GM23338 (cell line): ENCODE measurements at regions not wholly inside any gene's neighbourhood (a gene's known extent, or its start where the extent isn't known, plus 50 kb on each side); places are given as distances from the start of the nearest gene placed in this dataset.

Experiments
- ATAC-seq: fragments of 200-7000 bp; cut with Tn5 transposase; 3 replicates; pipeline ENCODE4 v1.9.1; 2020
- DNase-seq: peaks from one replicate; pipeline ENCODE4 v3.0.0-alpha.2; 2015; ENCODE audit warnings: low spot score
- H2AFZ ChIP-seq: fragments of 200-600 bp; sonication (generic); 2 replicates; pipeline ENCODE4 v1.8.0; 2016; ENCODE audit warnings: antibody characterized with exemption, mild to moderate bottlenecking, moderate library complexity
- H3F3A ChIP-seq: fragments of 200-600 bp; sonication (generic); replicated peaks from 2 replicates; pipeline ENCODE4 v1.8.0; 2017; ENCODE audit warnings: antibody characterized with exemption, mixed run types, low read depth
- H3K27ac ChIP-seq: fragments of 200-600 bp; sonication (generic); 2 replicates; pipeline ENCODE4 v1.6.1; 2016; ENCODE audit warnings: low read depth
- H3K27me3 ChIP-seq: fragments of 200-600 bp; sonication (generic); 2 replicates; pipeline ENCODE4 v1.8.0; 2016; ENCODE audit warnings: mild to moderate bottlenecking, mixed run types, moderate library complexity; ENCODE audit not compliant: insufficient read depth
- H3K36me3 ChIP-seq: fragments of 200-600 bp; sonication (generic); 2 replicates; pipeline ENCODE4 v1.8.0; 2016; ENCODE audit warnings: mild to moderate bottlenecking; ENCODE audit not compliant: insufficient read depth
- H3K4me1 ChIP-seq: fragments of 200-600 bp; sonication (generic); 2 replicates; pipeline ENCODE4 v1.8.0; 2016; ENCODE audit warnings: mild to moderate bottlenecking, moderate library complexity; ENCODE audit not compliant: insufficient read depth
- H3K4me2 ChIP-seq: fragments of 200-600 bp; sonication (generic); 2 replicates; pipeline ENCODE4 v1.7.1; 2017; ENCODE audit warnings: mixed run types
- H3K4me3 ChIP-seq: fragments of 200-600 bp; sonication (generic); 2 replicates; pipeline ENCODE4 v1.6.1; 2016; ENCODE audit warnings: mixed run types
- H3K79me2 ChIP-seq: fragments of 200-600 bp; sonication (generic); replicated peaks from 2 replicates; pipeline ENCODE4 v1.8.0; 2017; ENCODE audit warnings: mild to moderate bottlenecking; ENCODE audit not compliant: insufficient read depth
- H3K9me2 ChIP-seq: fragments of 200-600 bp; sonication (generic); 2 replicates; pipeline ENCODE4 v1.8.0; 2017; ENCODE audit not compliant: insufficient read depth
- H4K20me1 ChIP-seq: fragments of 200-600 bp; sonication (generic); replicated peaks from 2 replicates; pipeline ENCODE4 v1.8.0; 2017; ENCODE audit warnings: mild to moderate bottlenecking; ENCODE audit not compliant: insufficient read depth
- H3K27ac Mint-ChIP-seq: 2 replicates; pipeline ENCODE4 v1.8.0; 2020; ENCODE audit warnings: inconsistent platforms, mild to moderate bottlenecking, moderate library complexity, mixed read lengths
- H3K27me3 Mint-ChIP-seq: 3 replicates; pipeline ENCODE4 v1.8.0; 2022; ENCODE audit warnings: low read depth, mild to moderate bottlenecking, moderate library complexity, mixed read lengths, inconsistent platforms; ENCODE audit not compliant: insufficient read depth, poor library complexity
- H3K36me3 Mint-ChIP-seq: 3 replicates; pipeline ENCODE4 v1.8.0; 2021; ENCODE audit warnings: low read depth, mild to moderate bottlenecking, inconsistent platforms, moderate library complexity, mixed read lengths
- H3K4me1 Mint-ChIP-seq: 3 replicates; pipeline ENCODE4 v1.8.0; 2020; ENCODE audit warnings: mild to moderate bottlenecking, inconsistent platforms, mixed read lengths
- H3K4me3 Mint-ChIP-seq: 3 replicates; pipeline ENCODE4 v1.8.0; 2021; ENCODE audit warnings: moderate library complexity, mild to moderate bottlenecking, inconsistent platforms, mixed read lengths
- H3K9me3 Mint-ChIP-seq: 3 replicates; pipeline ENCODE4 v1.8.0; 2020; ENCODE audit warnings: moderate library complexity, mild to moderate bottlenecking, inconsistent platforms, mixed read lengths
- CREB1 ChIP-seq: fragments of 250-450 bp; sonication (Bioruptor Pico); IDR thresholded peaks from 2 replicates; pipeline ENCODE4 v1.5.0; 2020; ENCODE audit warnings: low read depth, mild to moderate bottlenecking, moderate library complexity
- ETS1 ChIP-seq: IDR thresholded peaks from 2 replicates; pipeline ENCODE4 v1.6.1; 2016; ENCODE audit warnings: antibody characterized with exemption
- EZH2 ChIP-seq: fragments of 200-600 bp; sonication (generic); IDR thresholded peaks from one replicate; pipeline ENCODE4 v1.8.0; 2017; ENCODE audit warnings: antibody characterized with exemption, mild to moderate bottlenecking, low read depth; ENCODE audit not compliant: unreplicated experiment
- EZH2phosphoT487 ChIP-seq: fragments of 200-600 bp; sonication (generic); IDR thresholded peaks from one replicate; pipeline ENCODE4 v1.8.1; 2018; ENCODE audit warnings: antibody characterized with exemption; ENCODE audit not compliant: unreplicated experiment
- JUNB ChIP-seq: IDR thresholded peaks from one replicate; pipeline ENCODE4 v1.6.1; 2016; ENCODE audit warnings: antibody characterized with exemption; ENCODE audit not compliant: unreplicated experiment
- NANOG ChIP-seq: IDR thresholded peaks from 2 replicates; pipeline ENCODE4 v1.6.1; 2016; ENCODE audit warnings: antibody characterized with exemption, borderline replicate concordance
- REST ChIP-seq: IDR thresholded peaks from one replicate; pipeline ENCODE4 v1.6.1; 2018; ENCODE audit warnings: antibody characterized with exemption; ENCODE audit not compliant: unreplicated experiment
- STAT1 ChIP-seq: IDR thresholded peaks from one replicate; pipeline ENCODE4 v1.6.1; 2016; ENCODE audit warnings: antibody characterized with exemption; ENCODE audit not compliant: unreplicated experiment
- ZNF114 ChIP-seq: fragments of 250-450 bp; sonication (Bioruptor Pico); IDR thresholded peaks from 2 replicates; pipeline ENCODE4 v1.5.0; 2020; ENCODE audit warnings: mild to moderate bottlenecking, moderate library complexity
- ZNF331 ChIP-seq: fragments of 250-450 bp; sonication (Bioruptor Pico); IDR thresholded peaks from 2 replicates; pipeline ENCODE4 v1.5.0; 2020; ENCODE audit warnings: low read depth, mild to moderate bottlenecking, moderate library complexity
- ZNF462 ChIP-seq: fragments of 250-450 bp; sonication (Bioruptor Pico); IDR thresholded peaks from 2 replicates; pipeline ENCODE4 v1.5.0; 2020; ENCODE audit warnings: mild to moderate bottlenecking, moderate library complexity
- TF ChIP-seq, protein P1 (sequence below), 2 experiments: fragments of 200-600 bp in 1 of 2; sonication (generic) in 1 of 2; conservative IDR thresholded peaks; 2 replicates each; pipeline versions ENCODE4 v1.5.1 to v1.6.1; 2016 to 2017; ENCODE audit warnings: antibody characterized with exemption in 2 of 2, low read depth in 2 of 2, mild to moderate bottlenecking in 2 of 2, moderate library complexity in 1 of 2

- Mint-ChIP-seq H3K9me3 (no peaks in the 10 kb centered on the region; the same call in 2 of the 3 replicates), H3K27me3 (peaks cover 12% of the 10 kb centered on the region), H3K4me1 (peaks cover 3% of the 10 kb centered on the region; the same call in 1 of the 3 replicates), H3K27ac (no peak overlapping the region), H3K4me3 (no peak overlapping the region), H3K36me3 (no peaks in the 10 kb centered on the region)
- ATAC-seq (no peak), DNase-seq (no peak)
- no peak for TF ChIP-seq JUNB
- TF ChIP-seq, protein P1, sequence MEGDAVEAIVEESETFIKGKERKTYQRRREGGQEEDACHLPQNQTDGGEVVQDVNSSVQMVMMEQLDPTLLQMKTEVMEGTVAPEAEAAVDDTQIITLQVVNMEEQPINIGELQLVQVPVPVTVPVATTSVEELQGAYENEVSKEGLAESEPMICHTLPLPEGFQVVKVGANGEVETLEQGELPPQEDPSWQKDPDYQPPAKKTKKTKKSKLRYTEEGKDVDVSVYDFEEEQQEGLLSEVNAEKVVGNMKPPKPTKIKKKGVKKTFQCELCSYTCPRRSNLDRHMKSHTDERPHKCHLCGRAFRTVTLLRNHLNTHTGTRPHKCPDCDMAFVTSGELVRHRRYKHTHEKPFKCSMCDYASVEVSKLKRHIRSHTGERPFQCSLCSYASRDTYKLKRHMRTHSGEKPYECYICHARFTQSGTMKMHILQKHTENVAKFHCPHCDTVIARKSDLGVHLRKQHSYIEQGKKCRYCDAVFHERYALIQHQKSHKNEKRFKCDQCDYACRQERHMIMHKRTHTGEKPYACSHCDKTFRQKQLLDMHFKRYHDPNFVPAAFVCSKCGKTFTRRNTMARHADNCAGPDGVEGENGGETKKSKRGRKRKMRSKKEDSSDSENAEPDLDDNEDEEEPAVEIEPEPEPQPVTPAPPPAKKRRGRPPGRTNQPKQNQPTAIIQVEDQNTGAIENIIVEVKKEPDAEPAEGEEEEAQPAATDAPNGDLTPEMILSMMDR (conservative IDR thresholded peaks at IDR 0.05; ENCODE audit: low read depth in 2 of 2): no peak
- no peak for TF ChIP-seq ZNF114 (CRISPR knock-in tag)
- TF ChIP-seq STAT1: no peak
- TF ChIP-seq CREB1: no peak
- TF ChIP-seq REST: no peak
- TF ChIP-seq ZNF462 (CRISPR knock-in tag): no peak
- TF ChIP-seq EZH2: no peak
- no peak for TF ChIP-seq NANOG
- TF ChIP-seq ZNF331 (CRISPR knock-in tag): no peak
- TF ChIP-seq ETS1: no peak
- no peak for TF ChIP-seq EZH2phosphoT487
- H3K4me1 ChIP-seq: no peaks in the 10 kb centered on the region
- no peaks in the 10 kb centered on the region for H3K36me3 ChIP-seq
- no peak overlapping the region for H3K4me3 ChIP-seq
- H3K9me2 ChIP-seq: no peaks in the 10 kb centered on the region
- peak overlapping the region; percentile 84 for H2AFZ ChIP-seq
- no peaks in the 10 kb centered on the region for H4K20me1 ChIP-seq
- no peak overlapping the region for H3K4me2 ChIP-seq
- no peaks in the 10 kb centered on the region for H3K79me2 ChIP-seq
- no peak overlapping the region for H3K27ac ChIP-seq
- no peaks in the 10 kb centered on the region for H3K27me3 ChIP-seq
- H3F3A ChIP-seq: no peaks in the 10 kb centered on the region
Measured at GRCh38 chr5:1659100-1659981, 135.6 kb upstream of the LPCAT1 start.
